Neural progenitor cell (in vitro differentiated cells): ENCODE measurements at regions not wholly inside any gene's neighbourhood (a gene's known extent, or its start where the extent isn't known, plus 50 kb on each side); places are given as distances from the start of the nearest gene placed in this dataset.
"Not testable (repeated sequence)": the region's sequence is repeated elsewhere in the genome, so short reads cannot be mapped to it uniquely, and the experiment has no call there.

Experiments
- DNase-seq: peaks from one replicate; pipeline ENCODE4 v3.0.0-alpha.2; 2016; ENCODE audit warnings: low spot score
- H2AFZ ChIP-seq: fragments of 200-600 bp; sonication (generic); replicated peaks from 2 replicates; pipeline ENCODE4 v1.6.1; 2016; ENCODE audit warnings: antibody characterized with exemption
- H3F3A ChIP-seq: fragments of 200-600 bp; sonication (generic); 2 replicates; pipeline ENCODE4 v1.6.1; 2016; ENCODE audit warnings: antibody characterized with exemption, low read depth
- H3K27ac ChIP-seq: fragments of 200-600 bp; sonication (generic); 2 replicates; pipeline ENCODE4 v1.5.1; 2016; ENCODE audit warnings: mild to moderate bottlenecking
- H3K27me3 ChIP-seq: fragments of 200-600 bp; sonication (generic); 2 replicates; pipeline ENCODE4 v1.6.1; 2016; ENCODE audit warnings: mild to moderate bottlenecking, moderate library complexity
- H3K36me3 ChIP-seq: fragments of 200-600 bp; sonication (generic); 2 replicates; pipeline ENCODE4 v1.5.1; 2016
- H3K4me1 ChIP-seq: fragments of 200-600 bp; sonication (generic); 2 replicates; pipeline ENCODE4 v1.6.1; 2016; ENCODE audit warnings: mixed run types
- H3K4me2 ChIP-seq: fragments of 200-600 bp; sonication (generic); 2 replicates; pipeline ENCODE4 v1.6.1; 2016
- H3K4me3 ChIP-seq: fragments of 200-600 bp; sonication (generic); 2 replicates; pipeline ENCODE4 v1.5.1; 2016
- H3K79me2 ChIP-seq: fragments of 200-600 bp; sonication (generic); 2 replicates; pipeline ENCODE4 v1.6.1; 2016; ENCODE audit warnings: low read depth
- H3K9ac ChIP-seq: fragments of 200-600 bp; sonication (generic); 2 replicates; pipeline ENCODE4 v1.6.1; 2016
- H3K9me3 ChIP-seq: fragments of 200-600 bp; sonication (generic); 2 replicates; pipeline ENCODE4 v1.5.1; 2016; ENCODE audit warnings: low read depth
- H4K20me1 ChIP-seq: fragments of 200-600 bp; sonication (generic); 2 replicates; pipeline ENCODE4 v1.6.1; 2016; ENCODE audit warnings: low read depth
- H3K27ac Mint-ChIP-seq: 3 replicates; pipeline ENCODE4 v1.8.0; 2021; ENCODE audit warnings: mixed read lengths
- H3K27me3 Mint-ChIP-seq: 2 replicates; pipeline ENCODE4 v1.8.0; 2022; ENCODE audit warnings: low read depth, mild to moderate bottlenecking, inconsistent platforms, moderate library complexity, mixed read lengths; ENCODE audit not compliant: insufficient read depth
- H3K36me3 Mint-ChIP-seq: 3 replicates; pipeline ENCODE4 v1.8.0; 2021; ENCODE audit warnings: mixed read lengths
- H3K4me1 Mint-ChIP-seq: 3 replicates; pipeline ENCODE4 v1.8.0; 2021; ENCODE audit warnings: mixed read lengths
- H3K4me3 Mint-ChIP-seq: 3 replicates; pipeline ENCODE4 v1.8.0; 2021; ENCODE audit warnings: mild to moderate bottlenecking, moderate library complexity, mixed read lengths
- H3K9me3 Mint-ChIP-seq: 3 replicates; pipeline ENCODE4 v1.8.0; 2020; ENCODE audit warnings: mixed read lengths
- EZH2 ChIP-seq: fragments of 200-600 bp; sonication (generic); IDR thresholded peaks from 2 replicates; pipeline ENCODE4 v1.6.1; 2017; ENCODE audit warnings: antibody characterized with exemption, mild to moderate bottlenecking, moderate library complexity
- EZH2phosphoT487 ChIP-seq: fragments of 200-600 bp; sonication (generic); IDR thresholded peaks from 2 replicates; pipeline ENCODE4 v1.6.1; 2017; ENCODE audit warnings: antibody characterized with exemption
- TF ChIP-seq, protein P1 (sequence below): fragments of 200-600 bp; sonication (generic); IDR thresholded peaks from 2 replicates; pipeline ENCODE4 v1.5.1; 2017; ENCODE audit warnings: antibody characterized with exemption, mild to moderate bottlenecking

DNA sequence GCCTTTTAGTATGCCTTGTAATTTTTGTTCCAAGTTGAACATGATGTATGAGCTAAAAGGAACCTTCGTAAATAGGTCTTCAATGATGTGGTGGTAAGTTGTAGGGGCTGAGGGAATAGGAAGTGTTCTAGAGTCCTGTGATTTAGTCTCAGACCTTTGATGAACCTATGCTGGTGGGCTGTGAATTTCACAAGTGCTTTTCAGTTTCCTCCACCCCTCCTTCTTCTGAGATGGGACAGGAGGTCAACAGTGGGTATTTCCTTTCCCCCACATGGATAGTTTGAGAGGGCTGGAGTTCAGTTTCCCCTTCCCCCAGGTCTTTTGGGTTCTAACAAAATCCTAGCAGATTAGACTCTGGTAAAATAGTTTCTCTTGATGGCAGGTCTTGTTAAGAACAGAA is 121.0 kb upstream of the ATXN1 start:
- Mint-ChIP-seq H3K4me1 (peaks cover 5% of the 10 kb centered on the region), H3K27me3 (peaks cover 3% of the 10 kb centered on the region), H3K4me3 (no peak overlapping the region), H3K27ac (no peak overlapping the region), H3K9me3 (peaks cover 10% of the 10 kb centered on the region), H3K36me3 (no peaks in the 10 kb centered on the region)
- H3K4me2 ChIP-seq = no peak overlapping the region
- H3K27me3 ChIP-seq = no peaks in the 10 kb centered on the region
- TF ChIP-seq EZH2 = no peak
- peaks cover 9% of the 10 kb centered on the region for H3K9me3 ChIP-seq
- H3K79me2 ChIP-seq = no peaks in the 10 kb centered on the region
- H3K4me3 ChIP-seq = no peak overlapping the region
- H2AFZ ChIP-seq = no peak overlapping the region
- no peaks in the 10 kb centered on the region for H3K36me3 ChIP-seq
- H3F3A ChIP-seq = no peaks in the 10 kb centered on the region
- H3K9ac ChIP-seq = no peak overlapping the region
- H4K20me1 ChIP-seq = no peaks in the 10 kb centered on the region
- no peaks in the 10 kb centered on the region for H3K4me1 ChIP-seq
- H3K27ac ChIP-seq = no peak overlapping the region
- DNase-seq = no peak

DNA sequence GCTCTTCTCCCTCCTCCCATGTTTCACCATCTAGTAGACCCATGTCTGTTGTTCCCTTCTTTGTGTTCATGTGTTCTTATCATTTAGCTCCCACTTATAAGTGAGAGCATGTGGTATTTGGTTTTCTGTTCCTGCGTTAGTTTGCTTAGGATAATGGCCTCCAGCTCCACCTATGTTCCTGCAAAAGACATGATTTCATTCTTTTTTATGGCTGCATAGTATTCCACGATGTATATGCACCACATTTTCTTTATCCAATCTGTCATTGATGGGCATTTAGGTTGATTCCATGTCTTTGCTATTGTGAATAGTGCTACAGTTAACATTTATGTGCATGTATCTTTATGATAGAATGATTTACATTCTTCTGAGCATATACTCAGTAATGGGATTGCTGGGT is 115.6 kb upstream of the ATXN1 start:
- H3K36me3 ChIP-seq, H3K4me2 ChIP-seq, H3K9ac ChIP-seq, H3K79me2 ChIP-seq, H3K4me1 ChIP-seq, H3K9me3 ChIP-seq, H3K27ac ChIP-seq, H3K4me1 Mint-ChIP-seq, H3K27me3 Mint-ChIP-seq, H3K36me3 Mint-ChIP-seq, H4K20me1 ChIP-seq, H2AFZ ChIP-seq, H3K4me3 ChIP-seq, H3K27ac Mint-ChIP-seq, H3F3A ChIP-seq, H3K4me3 Mint-ChIP-seq, DNase-seq, H3K27me3 ChIP-seq: not testable (repeated sequence)
- peaks cover 12% of the 10 kb centered on the region for H3K9me3 Mint-ChIP-seq

DNA sequence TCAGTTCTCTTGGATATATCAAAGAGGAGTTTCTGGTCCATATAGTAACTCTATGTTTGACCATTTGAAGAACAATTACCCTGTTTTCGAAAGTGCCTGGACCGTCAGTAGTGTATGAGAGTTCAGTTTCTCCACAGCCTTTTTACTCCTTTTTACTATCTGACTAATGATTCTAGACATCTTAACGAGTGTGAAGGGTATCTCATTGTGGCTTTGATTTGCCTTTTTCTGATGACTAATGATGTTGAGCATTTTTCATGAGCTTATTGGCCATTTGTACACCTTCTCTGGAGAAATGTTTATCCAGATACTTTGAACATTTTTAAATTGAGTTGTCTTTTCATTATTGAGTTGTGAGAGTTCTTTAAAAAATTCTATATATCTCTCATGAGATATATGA is 114.9 kb upstream of the ATXN1 start:
- Histone ChIP-seq H3K4me3 (no peak overlapping the region), H3K9me3 (peaks cover 9% of the 10 kb centered on the region), H3K79me2 (no peaks in the 10 kb centered on the region), H3K36me3 (no peaks in the 10 kb centered on the region), H2AFZ (no peak overlapping the region), H3K9ac (no peak overlapping the region), H3F3A (no peaks in the 10 kb centered on the region), H3K27ac (no peak overlapping the region), H3K4me2 (no peak overlapping the region), H3K4me1 (no peaks in the 10 kb centered on the region), H3K27me3 (no peaks in the 10 kb centered on the region), H4K20me1 (no peaks in the 10 kb centered on the region)
- H3K4me3 Mint-ChIP-seq = no peak overlapping the region
- DNase-seq = no peak
- peaks cover 12% of the 10 kb centered on the region for H3K9me3 Mint-ChIP-seq
- H3K4me1 Mint-ChIP-seq = no peaks in the 10 kb centered on the region
- H3K27me3 Mint-ChIP-seq = peaks cover 2% of the 10 kb centered on the region
- no peaks in the 10 kb centered on the region for H3K36me3 Mint-ChIP-seq
- H3K27ac Mint-ChIP-seq = no peak overlapping the region
- TF ChIP-seq, protein P1, sequence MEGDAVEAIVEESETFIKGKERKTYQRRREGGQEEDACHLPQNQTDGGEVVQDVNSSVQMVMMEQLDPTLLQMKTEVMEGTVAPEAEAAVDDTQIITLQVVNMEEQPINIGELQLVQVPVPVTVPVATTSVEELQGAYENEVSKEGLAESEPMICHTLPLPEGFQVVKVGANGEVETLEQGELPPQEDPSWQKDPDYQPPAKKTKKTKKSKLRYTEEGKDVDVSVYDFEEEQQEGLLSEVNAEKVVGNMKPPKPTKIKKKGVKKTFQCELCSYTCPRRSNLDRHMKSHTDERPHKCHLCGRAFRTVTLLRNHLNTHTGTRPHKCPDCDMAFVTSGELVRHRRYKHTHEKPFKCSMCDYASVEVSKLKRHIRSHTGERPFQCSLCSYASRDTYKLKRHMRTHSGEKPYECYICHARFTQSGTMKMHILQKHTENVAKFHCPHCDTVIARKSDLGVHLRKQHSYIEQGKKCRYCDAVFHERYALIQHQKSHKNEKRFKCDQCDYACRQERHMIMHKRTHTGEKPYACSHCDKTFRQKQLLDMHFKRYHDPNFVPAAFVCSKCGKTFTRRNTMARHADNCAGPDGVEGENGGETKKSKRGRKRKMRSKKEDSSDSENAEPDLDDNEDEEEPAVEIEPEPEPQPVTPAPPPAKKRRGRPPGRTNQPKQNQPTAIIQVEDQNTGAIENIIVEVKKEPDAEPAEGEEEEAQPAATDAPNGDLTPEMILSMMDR = no peak
- TF ChIP-seq EZH2 (no peak), EZH2phosphoT487 (no peak)

DNA sequence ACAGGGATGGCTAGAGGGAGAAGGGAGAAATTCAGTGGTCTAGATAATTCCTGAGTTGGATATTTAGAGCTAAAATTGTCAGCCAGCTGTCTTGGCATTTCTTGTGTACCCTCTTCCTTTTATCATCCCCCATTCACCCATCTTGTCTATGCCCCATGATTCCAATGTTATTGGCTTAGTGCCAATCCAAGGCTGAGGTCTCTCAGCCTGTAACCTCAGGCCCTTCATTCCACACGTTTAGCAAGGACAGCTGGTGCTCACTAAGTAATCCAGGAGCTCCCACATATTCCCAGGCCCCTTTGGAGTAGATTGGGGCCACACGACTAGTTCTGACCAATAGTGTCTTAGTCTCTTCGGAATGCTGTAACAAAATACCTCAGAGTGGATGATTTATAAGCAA is 112.4 kb upstream of the ATXN1 start:
- no peak for DNase-seq
- no peak overlapping the region for H3K4me3 Mint-ChIP-seq
- peaks cover 4% of the 10 kb centered on the region for H3K27me3 Mint-ChIP-seq
- no peak for TF ChIP-seq EZH2
- TF ChIP-seq, protein P1 = no peak
- no peaks in the 10 kb centered on the region for H4K20me1 ChIP-seq
- H3K9me3 ChIP-seq = peaks cover 8% of the 10 kb centered on the region
- no peak overlapping the region for H3K4me2 ChIP-seq
- H3K9me3 Mint-ChIP-seq = peaks cover 10% of the 10 kb centered on the region
- H3K4me1 Mint-ChIP-seq = no peaks in the 10 kb centered on the region
- H3K27ac Mint-ChIP-seq = no peak overlapping the region
- no peaks in the 10 kb centered on the region for H3K27me3 ChIP-seq
- no peaks in the 10 kb centered on the region for H3K36me3 Mint-ChIP-seq
- H3K4me1 ChIP-seq = peaks cover 16% of the 10 kb centered on the region
- no peak overlapping the region for H3K4me3 ChIP-seq
- no peak overlapping the region for H2AFZ ChIP-seq
- no peak overlapping the region for H3K27ac ChIP-seq
- H3K79me2 ChIP-seq = no peaks in the 10 kb centered on the region
- no peak overlapping the region for H3K9ac ChIP-seq
- H3F3A ChIP-seq = no peaks in the 10 kb centered on the region
- H3K36me3 ChIP-seq = no peaks in the 10 kb centered on the region
